GM23338 (cell line): ENCODE measurements at regions not wholly inside any gene's neighbourhood (a gene's known extent, or its start where the extent isn't known, plus 50 kb on each side); places are given as distances from the start of the nearest gene placed in this dataset.

Experiments used
- ATAC-seq: fragments of 200-7000 bp; cut with Tn5 transposase; 3 replicates; pipeline ENCODE4 v1.9.1; 2020
- DNase-seq: peaks from one replicate; pipeline ENCODE4 v3.0.0-alpha.2; 2015; ENCODE audit warnings: low spot score
- H2AFZ ChIP-seq: fragments of 200-600 bp; sonication (generic); 2 replicates; pipeline ENCODE4 v1.8.0; 2016; ENCODE audit warnings: antibody characterized with exemption, mild to moderate bottlenecking, moderate library complexity
- H3F3A ChIP-seq: fragments of 200-600 bp; sonication (generic); replicated peaks from 2 replicates; pipeline ENCODE4 v1.8.0; 2017; ENCODE audit warnings: antibody characterized with exemption, mixed run types, low read depth
- H3K27ac ChIP-seq: fragments of 200-600 bp; sonication (generic); 2 replicates; pipeline ENCODE4 v1.6.1; 2016; ENCODE audit warnings: low read depth
- H3K27me3 ChIP-seq: fragments of 200-600 bp; sonication (generic); 2 replicates; pipeline ENCODE4 v1.8.0; 2016; ENCODE audit warnings: mild to moderate bottlenecking, mixed run types, moderate library complexity; ENCODE audit not compliant: insufficient read depth
- H3K36me3 ChIP-seq: fragments of 200-600 bp; sonication (generic); 2 replicates; pipeline ENCODE4 v1.8.0; 2016; ENCODE audit warnings: mild to moderate bottlenecking; ENCODE audit not compliant: insufficient read depth
- H3K4me1 ChIP-seq: fragments of 200-600 bp; sonication (generic); 2 replicates; pipeline ENCODE4 v1.8.0; 2016; ENCODE audit warnings: mild to moderate bottlenecking, moderate library complexity; ENCODE audit not compliant: insufficient read depth
- H3K4me2 ChIP-seq: fragments of 200-600 bp; sonication (generic); 2 replicates; pipeline ENCODE4 v1.7.1; 2017; ENCODE audit warnings: mixed run types
- H3K4me3 ChIP-seq: fragments of 200-600 bp; sonication (generic); 2 replicates; pipeline ENCODE4 v1.6.1; 2016; ENCODE audit warnings: mixed run types
- H3K79me2 ChIP-seq: fragments of 200-600 bp; sonication (generic); replicated peaks from 2 replicates; pipeline ENCODE4 v1.8.0; 2017; ENCODE audit warnings: mild to moderate bottlenecking; ENCODE audit not compliant: insufficient read depth
- H3K9me2 ChIP-seq: fragments of 200-600 bp; sonication (generic); 2 replicates; pipeline ENCODE4 v1.8.0; 2017; ENCODE audit not compliant: insufficient read depth
- H4K20me1 ChIP-seq: fragments of 200-600 bp; sonication (generic); replicated peaks from 2 replicates; pipeline ENCODE4 v1.8.0; 2017; ENCODE audit warnings: mild to moderate bottlenecking; ENCODE audit not compliant: insufficient read depth
- H3K27ac Mint-ChIP-seq: 2 replicates; pipeline ENCODE4 v1.8.0; 2020; ENCODE audit warnings: inconsistent platforms, mild to moderate bottlenecking, moderate library complexity, mixed read lengths
- H3K27me3 Mint-ChIP-seq: 3 replicates; pipeline ENCODE4 v1.8.0; 2022; ENCODE audit warnings: low read depth, mild to moderate bottlenecking, moderate library complexity, mixed read lengths, inconsistent platforms; ENCODE audit not compliant: insufficient read depth, poor library complexity
- H3K36me3 Mint-ChIP-seq: 3 replicates; pipeline ENCODE4 v1.8.0; 2021; ENCODE audit warnings: low read depth, mild to moderate bottlenecking, inconsistent platforms, moderate library complexity, mixed read lengths
- H3K4me1 Mint-ChIP-seq: 3 replicates; pipeline ENCODE4 v1.8.0; 2020; ENCODE audit warnings: mild to moderate bottlenecking, inconsistent platforms, mixed read lengths
- H3K4me3 Mint-ChIP-seq: 3 replicates; pipeline ENCODE4 v1.8.0; 2021; ENCODE audit warnings: moderate library complexity, mild to moderate bottlenecking, inconsistent platforms, mixed read lengths
- H3K9me3 Mint-ChIP-seq: 3 replicates; pipeline ENCODE4 v1.8.0; 2020; ENCODE audit warnings: moderate library complexity, mild to moderate bottlenecking, inconsistent platforms, mixed read lengths
- CREB1 ChIP-seq: fragments of 250-450 bp; sonication (Bioruptor Pico); IDR thresholded peaks from 2 replicates; pipeline ENCODE4 v1.5.0; 2020; ENCODE audit warnings: low read depth, mild to moderate bottlenecking, moderate library complexity
- EZH2 ChIP-seq: fragments of 200-600 bp; sonication (generic); IDR thresholded peaks from one replicate; pipeline ENCODE4 v1.8.0; 2017; ENCODE audit warnings: antibody characterized with exemption, mild to moderate bottlenecking, low read depth; ENCODE audit not compliant: unreplicated experiment
- EZH2phosphoT487 ChIP-seq: fragments of 200-600 bp; sonication (generic); IDR thresholded peaks from one replicate; pipeline ENCODE4 v1.8.1; 2018; ENCODE audit warnings: antibody characterized with exemption; ENCODE audit not compliant: unreplicated experiment
- JUNB ChIP-seq: IDR thresholded peaks from one replicate; pipeline ENCODE4 v1.6.1; 2016; ENCODE audit warnings: antibody characterized with exemption; ENCODE audit not compliant: unreplicated experiment
- NANOG ChIP-seq: IDR thresholded peaks from 2 replicates; pipeline ENCODE4 v1.6.1; 2016; ENCODE audit warnings: antibody characterized with exemption, borderline replicate concordance
- POLR2AphosphoS5 ChIP-seq: IDR thresholded peaks from 2 replicates; pipeline ENCODE4 v1.6.1; 2016; ENCODE audit warnings: antibody characterized with exemption, low read depth
- STAT1 ChIP-seq: IDR thresholded peaks from one replicate; pipeline ENCODE4 v1.6.1; 2016; ENCODE audit warnings: antibody characterized with exemption; ENCODE audit not compliant: unreplicated experiment
- ZNF114 ChIP-seq: fragments of 250-450 bp; sonication (Bioruptor Pico); IDR thresholded peaks from 2 replicates; pipeline ENCODE4 v1.5.0; 2020; ENCODE audit warnings: mild to moderate bottlenecking, moderate library complexity
- ZNF331 ChIP-seq: fragments of 250-450 bp; sonication (Bioruptor Pico); IDR thresholded peaks from 2 replicates; pipeline ENCODE4 v1.5.0; 2020; ENCODE audit warnings: low read depth, mild to moderate bottlenecking, moderate library complexity
- TF ChIP-seq, protein P1 (sequence below): fragments of 250-450 bp; sonication (Bioruptor Pico); IDR thresholded peaks from 2 replicates; pipeline ENCODE4 v1.5.0; 2020; ENCODE audit warnings: mild to moderate bottlenecking, moderate library complexity
- TF ChIP-seq, protein P2 (sequence below), 2 experiments: fragments of 200-600 bp in 1 of 2; sonication (generic) in 1 of 2; conservative IDR thresholded peaks; 2 replicates each; pipeline versions ENCODE4 v1.5.1 to v1.6.1; 2016 to 2017; ENCODE audit warnings: antibody characterized with exemption in 2 of 2, low read depth in 2 of 2, mild to moderate bottlenecking in 2 of 2, moderate library complexity in 1 of 2
- TF ChIP-seq, protein P3 (sequence below): IDR thresholded peaks from one replicate; pipeline ENCODE4 v1.6.1; 2018; ENCODE audit warnings: antibody characterized with exemption; ENCODE audit not compliant: unreplicated experiment
- TF ChIP-seq, protein P4 (sequence below): IDR thresholded peaks from 2 replicates; pipeline ENCODE4 v1.6.1; 2016; ENCODE audit warnings: antibody characterized with exemption

DNA sequence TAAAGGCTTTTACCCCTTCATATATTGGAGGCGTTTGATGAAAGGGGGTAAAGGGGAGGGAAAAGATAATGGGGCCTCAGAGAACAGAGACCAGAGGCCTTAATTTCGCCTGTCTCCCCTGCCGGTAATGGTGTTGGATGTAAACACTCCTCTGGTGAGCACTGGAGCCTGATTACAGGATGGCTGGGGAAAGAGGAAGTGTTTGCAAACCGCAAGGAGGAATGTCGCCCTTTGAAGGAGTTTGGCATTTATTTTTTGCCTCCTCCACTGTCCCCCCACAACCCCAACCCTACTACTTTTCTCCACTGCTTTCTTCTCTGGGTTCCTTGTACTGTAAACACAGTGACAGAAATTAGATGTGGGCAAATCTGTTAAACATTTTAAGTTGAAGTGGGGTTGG lies 211.9 kb upstream of the TBX3 start:
- Mint-ChIP-seq H3K9me3 (no peaks in the 10 kb centered on the region), H3K4me3 (no peak overlapping the region), H3K36me3 (no peaks in the 10 kb centered on the region), H3K27me3 (peaks cover 8% of the 10 kb centered on the region), H3K27ac (no peak overlapping the region), H3K4me1 (peaks cover 4% of the 10 kb centered on the region; the same call in 2 of the 3 replicates)
- Histone ChIP-seq H3K4me3 (no peak overlapping the region), H3F3A (no peaks in the 10 kb centered on the region), H3K9me2 (peaks cover 8% of the 10 kb centered on the region; the same call in 1 of the 2 replicates), H3K27ac (no peak overlapping the region), H3K27me3 (no peaks in the 10 kb centered on the region), H3K4me1 (no peaks in the 10 kb centered on the region), H2AFZ (peak overlapping the region; percentile 89; the same call in 1 of the 2 replicates), H3K4me2 (no peak overlapping the region), H3K79me2 (no peaks in the 10 kb centered on the region), H4K20me1 (no peaks in the 10 kb centered on the region), H3K36me3 (no peaks in the 10 kb centered on the region)
- ATAC-seq (no peak), DNase-seq (no peak)
- TF ChIP-seq EZH2phosphoT487 = no peak
- TF ChIP-seq, protein P1, sequence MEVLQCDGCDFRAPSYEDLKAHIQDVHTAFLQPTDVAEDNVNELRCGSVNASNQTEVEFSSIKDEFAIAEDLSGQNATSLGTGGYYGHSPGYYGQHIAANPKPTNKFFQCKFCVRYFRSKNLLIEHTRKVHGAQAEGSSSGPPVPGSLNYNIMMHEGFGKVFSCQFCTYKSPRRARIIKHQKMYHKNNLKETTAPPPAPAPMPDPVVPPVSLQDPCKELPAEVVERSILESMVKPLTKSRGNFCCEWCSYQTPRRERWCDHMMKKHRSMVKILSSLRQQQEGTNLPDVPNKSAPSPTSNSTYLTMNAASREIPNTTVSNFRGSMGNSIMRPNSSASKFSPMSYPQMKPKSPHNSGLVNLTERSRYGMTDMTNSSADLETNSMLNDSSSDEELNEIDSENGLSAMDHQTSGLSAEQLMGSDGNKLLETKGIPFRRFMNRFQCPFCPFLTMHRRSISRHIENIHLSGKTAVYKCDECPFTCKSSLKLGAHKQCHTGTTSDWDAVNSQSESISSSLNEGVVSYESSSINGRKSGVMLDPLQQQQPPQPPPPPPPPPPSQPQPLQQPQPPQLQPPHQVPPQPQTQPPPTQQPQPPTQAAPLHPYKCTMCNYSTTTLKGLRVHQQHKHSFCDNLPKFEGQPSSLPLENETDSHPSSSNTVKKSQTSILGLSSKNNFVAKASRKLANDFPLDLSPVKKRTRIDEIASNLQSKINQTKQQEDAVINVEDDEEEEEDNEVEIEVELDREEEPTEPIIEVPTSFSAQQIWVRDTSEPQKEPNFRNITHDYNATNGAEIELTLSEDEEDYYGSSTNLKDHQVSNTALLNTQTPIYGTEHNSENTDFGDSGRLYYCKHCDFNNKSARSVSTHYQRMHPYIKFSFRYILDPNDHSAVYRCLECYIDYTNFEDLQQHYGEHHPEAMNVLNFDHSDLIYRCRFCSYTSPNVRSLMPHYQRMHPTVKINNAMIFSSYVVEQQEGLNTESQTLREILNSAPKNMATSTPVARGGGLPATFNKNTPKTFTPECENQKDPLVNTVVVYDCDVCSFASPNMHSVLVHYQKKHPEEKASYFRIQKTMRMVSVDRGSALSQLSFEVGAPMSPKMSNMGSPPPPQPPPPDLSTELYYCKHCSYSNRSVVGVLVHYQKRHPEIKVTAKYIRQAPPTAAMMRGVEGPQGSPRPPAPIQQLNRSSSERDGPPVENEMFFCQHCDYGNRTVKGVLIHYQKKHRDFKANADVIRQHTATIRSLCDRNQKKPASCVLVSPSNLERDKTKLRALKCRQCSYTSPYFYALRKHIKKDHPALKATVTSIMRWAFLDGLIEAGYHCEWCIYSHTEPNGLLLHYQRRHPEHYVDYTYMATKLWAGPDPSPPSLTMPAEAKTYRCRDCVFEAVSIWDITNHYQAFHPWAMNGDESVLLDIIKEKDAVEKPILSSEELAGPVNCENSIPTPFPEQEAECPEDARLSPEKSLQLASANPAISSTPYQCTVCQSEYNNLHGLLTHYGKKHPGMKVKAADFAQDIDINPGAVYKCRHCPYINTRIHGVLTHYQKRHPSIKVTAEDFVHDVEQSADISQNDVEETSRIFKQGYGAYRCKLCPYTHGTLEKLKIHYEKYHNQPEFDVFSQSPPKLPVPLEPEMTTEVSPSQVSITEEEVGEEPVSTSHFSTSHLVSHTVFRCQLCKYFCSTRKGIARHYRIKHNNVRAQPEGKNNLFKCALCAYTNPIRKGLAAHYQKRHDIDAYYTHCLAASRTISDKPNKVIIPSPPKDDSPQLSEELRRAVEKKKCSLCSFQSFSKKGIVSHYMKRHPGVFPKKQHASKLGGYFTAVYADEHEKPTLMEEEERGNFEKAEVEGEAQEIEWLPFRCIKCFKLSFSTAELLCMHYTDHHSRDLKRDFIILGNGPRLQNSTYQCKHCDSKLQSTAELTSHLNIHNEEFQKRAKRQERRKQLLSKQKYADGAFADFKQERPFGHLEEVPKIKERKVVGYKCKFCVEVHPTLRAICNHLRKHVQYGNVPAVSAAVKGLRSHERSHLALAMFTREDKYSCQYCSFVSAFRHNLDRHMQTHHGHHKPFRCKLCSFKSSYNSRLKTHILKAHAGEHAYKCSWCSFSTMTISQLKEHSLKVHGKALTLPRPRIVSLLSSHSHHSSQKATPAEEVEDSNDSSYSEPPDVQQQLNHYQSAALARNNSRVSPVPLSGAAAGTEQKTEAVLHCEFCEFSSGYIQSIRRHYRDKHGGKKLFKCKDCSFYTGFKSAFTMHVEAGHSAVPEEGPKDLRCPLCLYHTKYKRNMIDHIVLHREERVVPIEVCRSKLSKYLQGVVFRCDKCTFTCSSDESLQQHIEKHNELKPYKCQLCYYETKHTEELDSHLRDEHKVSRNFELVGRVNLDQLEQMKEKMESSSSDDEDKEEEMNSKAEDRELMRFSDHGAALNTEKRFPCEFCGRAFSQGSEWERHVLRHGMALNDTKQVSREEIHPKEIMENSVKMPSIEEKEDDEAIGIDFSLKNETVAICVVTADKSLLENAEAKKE (CRISPR knock-in tag) = no peak
- TF ChIP-seq EZH2 = no peak
- TF ChIP-seq, protein P2, sequence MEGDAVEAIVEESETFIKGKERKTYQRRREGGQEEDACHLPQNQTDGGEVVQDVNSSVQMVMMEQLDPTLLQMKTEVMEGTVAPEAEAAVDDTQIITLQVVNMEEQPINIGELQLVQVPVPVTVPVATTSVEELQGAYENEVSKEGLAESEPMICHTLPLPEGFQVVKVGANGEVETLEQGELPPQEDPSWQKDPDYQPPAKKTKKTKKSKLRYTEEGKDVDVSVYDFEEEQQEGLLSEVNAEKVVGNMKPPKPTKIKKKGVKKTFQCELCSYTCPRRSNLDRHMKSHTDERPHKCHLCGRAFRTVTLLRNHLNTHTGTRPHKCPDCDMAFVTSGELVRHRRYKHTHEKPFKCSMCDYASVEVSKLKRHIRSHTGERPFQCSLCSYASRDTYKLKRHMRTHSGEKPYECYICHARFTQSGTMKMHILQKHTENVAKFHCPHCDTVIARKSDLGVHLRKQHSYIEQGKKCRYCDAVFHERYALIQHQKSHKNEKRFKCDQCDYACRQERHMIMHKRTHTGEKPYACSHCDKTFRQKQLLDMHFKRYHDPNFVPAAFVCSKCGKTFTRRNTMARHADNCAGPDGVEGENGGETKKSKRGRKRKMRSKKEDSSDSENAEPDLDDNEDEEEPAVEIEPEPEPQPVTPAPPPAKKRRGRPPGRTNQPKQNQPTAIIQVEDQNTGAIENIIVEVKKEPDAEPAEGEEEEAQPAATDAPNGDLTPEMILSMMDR (conservative IDR thresholded peaks at IDR 0.05; ENCODE audit: low read depth in 2 of 2) = no peak
- no peak for TF ChIP-seq NANOG
- TF ChIP-seq JUNB = no peak
- no peak for TF ChIP-seq ZNF331 (CRISPR knock-in tag)
- TF ChIP-seq POLR2AphosphoS5 = no peak
- TF ChIP-seq, protein P3, sequence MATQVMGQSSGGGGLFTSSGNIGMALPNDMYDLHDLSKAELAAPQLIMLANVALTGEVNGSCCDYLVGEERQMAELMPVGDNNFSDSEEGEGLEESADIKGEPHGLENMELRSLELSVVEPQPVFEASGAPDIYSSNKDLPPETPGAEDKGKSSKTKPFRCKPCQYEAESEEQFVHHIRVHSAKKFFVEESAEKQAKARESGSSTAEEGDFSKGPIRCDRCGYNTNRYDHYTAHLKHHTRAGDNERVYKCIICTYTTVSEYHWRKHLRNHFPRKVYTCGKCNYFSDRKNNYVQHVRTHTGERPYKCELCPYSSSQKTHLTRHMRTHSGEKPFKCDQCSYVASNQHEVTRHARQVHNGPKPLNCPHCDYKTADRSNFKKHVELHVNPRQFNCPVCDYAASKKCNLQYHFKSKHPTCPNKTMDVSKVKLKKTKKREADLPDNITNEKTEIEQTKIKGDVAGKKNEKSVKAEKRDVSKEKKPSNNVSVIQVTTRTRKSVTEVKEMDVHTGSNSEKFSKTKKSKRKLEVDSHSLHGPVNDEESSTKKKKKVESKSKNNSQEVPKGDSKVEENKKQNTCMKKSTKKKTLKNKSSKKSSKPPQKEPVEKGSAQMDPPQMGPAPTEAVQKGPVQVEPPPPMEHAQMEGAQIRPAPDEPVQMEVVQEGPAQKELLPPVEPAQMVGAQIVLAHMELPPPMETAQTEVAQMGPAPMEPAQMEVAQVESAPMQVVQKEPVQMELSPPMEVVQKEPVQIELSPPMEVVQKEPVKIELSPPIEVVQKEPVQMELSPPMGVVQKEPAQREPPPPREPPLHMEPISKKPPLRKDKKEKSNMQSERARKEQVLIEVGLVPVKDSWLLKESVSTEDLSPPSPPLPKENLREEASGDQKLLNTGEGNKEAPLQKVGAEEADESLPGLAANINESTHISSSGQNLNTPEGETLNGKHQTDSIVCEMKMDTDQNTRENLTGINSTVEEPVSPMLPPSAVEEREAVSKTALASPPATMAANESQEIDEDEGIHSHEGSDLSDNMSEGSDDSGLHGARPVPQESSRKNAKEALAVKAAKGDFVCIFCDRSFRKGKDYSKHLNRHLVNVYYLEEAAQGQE = no peak
- TF ChIP-seq, protein P4, sequence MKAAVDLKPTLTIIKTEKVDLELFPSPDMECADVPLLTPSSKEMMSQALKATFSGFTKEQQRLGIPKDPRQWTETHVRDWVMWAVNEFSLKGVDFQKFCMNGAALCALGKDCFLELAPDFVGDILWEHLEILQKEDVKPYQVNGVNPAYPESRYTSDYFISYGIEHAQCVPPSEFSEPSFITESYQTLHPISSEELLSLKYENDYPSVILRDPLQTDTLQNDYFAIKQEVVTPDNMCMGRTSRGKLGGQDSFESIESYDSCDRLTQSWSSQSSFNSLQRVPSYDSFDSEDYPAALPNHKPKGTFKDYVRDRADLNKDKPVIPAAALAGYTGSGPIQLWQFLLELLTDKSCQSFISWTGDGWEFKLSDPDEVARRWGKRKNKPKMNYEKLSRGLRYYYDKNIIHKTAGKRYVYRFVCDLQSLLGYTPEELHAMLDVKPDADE = no peak
- TF ChIP-seq ZNF114 = no peak
- TF ChIP-seq CREB1 (CRISPR knock-in tag) = no peak
- TF ChIP-seq STAT1 = no peak
